Neutrophil (primary cell): ENCODE measurements at regions not wholly inside any gene's neighbourhood (a gene's known extent, or its start where the extent isn't known, plus 50 kb on each side); places are given as distances from the start of the nearest gene placed in this dataset.

ENCODE experiments used
- H3K27ac ChIP-seq: fragments of 200-600 bp; sonication (generic); 2 replicates; pipeline ENCODE4 v1.5.1; 2016; ENCODE audit warnings: mild to moderate bottlenecking, moderate library complexity
- H3K27me3 ChIP-seq: fragments of 200-600 bp; sonication (generic); 2 replicates; pipeline ENCODE4 v1.6.0; 2016; ENCODE audit warnings: mild to moderate bottlenecking
- H3K36me3 ChIP-seq: fragments of 200-600 bp; sonication (generic); 2 replicates; pipeline ENCODE4 v1.5.1; 2017
- H3K4me1 ChIP-seq, 2 experiments: fragments of 200-600 bp in 1 of 2; sonication (generic) in 1 of 2; 1 replicate in 1 of 2; 2 replicates in 1 of 2; pipeline versions ENCODE4 v1.5.1 to v1.6.1; 2013 to 2016; ENCODE audit warnings: low read depth in 1 of 2, low read length in 1 of 2, mild to moderate bottlenecking in 1 of 2, moderate library complexity in 1 of 2; ENCODE audit not compliant: control insufficient read depth in 1 of 2, insufficient read depth in 1 of 2
- H3K4me3 ChIP-seq, 2 experiments: fragments of 200-600 bp in 1 of 2; sonication (generic) in 1 of 2; 1 replicate in 1 of 2; 2 replicates in 1 of 2; pipeline ENCODE4 v1.5.1; 2013 to 2016; ENCODE audit warnings: low read depth in 1 of 2, low read length in 1 of 2, mild to moderate bottlenecking in 1 of 2, moderate library complexity in 1 of 2
- H3K9me3 ChIP-seq: fragments of 200-600 bp; sonication (generic); 2 replicates; pipeline ENCODE4 v1.5.1; 2016
- CTCF ChIP-seq: fragments of 200-600 bp; sonication (generic); IDR thresholded peaks from 2 replicates; pipeline ENCODE4 v1.5.1; 2016; ENCODE audit warnings: antibody characterized with exemption

GRCh38 chr2:22283436-22283835 is 1101.5 kb upstream of the KLHL29 start:
- TF ChIP-seq CTCF: no peak

GRCh38 chr2:22290302-22290701 is 1094.7 kb upstream of the KLHL29 start:
- Histone ChIP-seq H3K27me3 (no peaks in the 10 kb centered on the region), H3K9me3 (no peaks in the 10 kb centered on the region)
- no peak for TF ChIP-seq CTCF

More at GRCh38 chr2:22283436-22283835, 1101.5 kb upstream of the KLHL29 start:
- Histone ChIP-seq H3K9me3 (no peaks in the 10 kb centered on the region), H3K4me3 (no peak overlapping the region), H3K27me3 (no peaks in the 10 kb centered on the region), H3K27ac (no peak overlapping the region), H3K36me3 (no peaks in the 10 kb centered on the region), H3K4me1 (no peaks in the 10 kb centered on the region)

GRCh38 chr2:22290909-22291473 is 1094.0 kb upstream of the KLHL29 start:
- Histone ChIP-seq H3K27ac (no peak overlapping the region), H3K4me1 (no peaks in the 10 kb centered on the region), H3K36me3 (no peaks in the 10 kb centered on the region), H3K27me3 (no peaks in the 10 kb centered on the region), H3K9me3 (no peaks in the 10 kb centered on the region), H3K4me3 (no peak overlapping the region)
- no peak for TF ChIP-seq CTCF

More at GRCh38 chr2:22290302-22290701, 1094.7 kb upstream of the KLHL29 start:
- Histone ChIP-seq H3K4me3 (no peak overlapping the region), H3K36me3 (no peaks in the 10 kb centered on the region), H3K4me1 (no peaks in the 10 kb centered on the region), H3K27ac (no peak overlapping the region)

- Histone ChIP-seq H3K4me3 (no peak overlapping the region), H3K9me3 (peaks cover 3% of the 10 kb centered on the region), H3K4me1 (no peaks in the 10 kb centered on the region), H3K36me3 (no peaks in the 10 kb centered on the region), H3K27ac (no peak overlapping the region), H3K27me3 (no peaks in the 10 kb centered on the region)
- TF ChIP-seq CTCF: no peak
Measured at GRCh38 chr2:22301228-22301627, 1083.8 kb upstream of the KLHL29 start.

GRCh38 chr2:22326250-22326649 is 1058.7 kb upstream of the KLHL29 start:
- Histone ChIP-seq H3K27me3 (no peaks in the 10 kb centered on the region), H3K4me1 (no peaks in the 10 kb centered on the region), H3K4me3 (no peak overlapping the region), H3K36me3 (no peaks in the 10 kb centered on the region), H3K9me3 (no peaks in the 10 kb centered on the region), H3K27ac (no peak overlapping the region)
- no peak for TF ChIP-seq CTCF
